Parathyroid adenoma (tissue), 2 donors: ENCODE measurements at regions not wholly inside any gene's neighbourhood (a gene's known extent, or its start where the extent isn't known, plus 50 kb on each side); places are given as distances from the start of the nearest gene placed in this dataset.
A peak's percentile ranks its signal among the peaks of the same experiment; 100 is the strongest.
"Not testable (repeated sequence)": the region's sequence is repeated elsewhere in the genome, so short reads cannot be mapped to it uniquely, and the experiment has no call there.

ENCODE experiments used
- H2AFZ ChIP-seq: fragments of 300-600 bp; sonication (generic); one replicate; pipeline ENCODE4 v1.7.0; 2017; ENCODE audit warnings: antibody characterized with exemption, mild to moderate bottlenecking
- H3K27ac ChIP-seq: fragments of 300-600 bp; sonication (generic); one replicate; pipeline ENCODE4 v1.7.0; 2017
- H3K27me3 ChIP-seq: fragments of 300-600 bp; sonication (generic); one replicate; pipeline ENCODE4 v1.7.0; 2017; ENCODE audit warnings: low read length; ENCODE audit not compliant: control insufficient read depth, insufficient read depth
- H3K36me3 ChIP-seq: fragments of 300-600 bp; sonication (generic); one replicate; pipeline ENCODE4 v1.7.0; 2017; ENCODE audit warnings: low read length; ENCODE audit not compliant: control insufficient read depth, insufficient read depth
- H3K4me1 ChIP-seq: fragments of 300-600 bp; sonication (generic); one replicate; pipeline ENCODE4 v1.7.0; 2017; ENCODE audit warnings: control low read depth
- H3K4me2 ChIP-seq: fragments of 300-600 bp; sonication (generic); one replicate; pipeline ENCODE4 v1.7.0; 2017; ENCODE audit warnings: low read length
- H3K4me3 ChIP-seq: fragments of 300-600 bp; sonication (generic); one replicate; pipeline ENCODE4 v1.7.0; 2017; ENCODE audit warnings: low read depth, low read length
- H3K79me2 ChIP-seq: fragments of 300-600 bp; sonication (generic); one replicate; pipeline ENCODE4 v1.7.0; 2017; ENCODE audit warnings: control low read depth
- H3K9ac ChIP-seq: fragments of 300-600 bp; sonication (generic); one replicate; pipeline ENCODE4 v1.7.0; 2017; ENCODE audit warnings: mild to moderate bottlenecking
- H3K9me3 ChIP-seq: fragments of 300-600 bp; sonication (generic); one replicate; pipeline ENCODE4 v1.7.0; 2017; ENCODE audit warnings: low read length; ENCODE audit not compliant: control insufficient read depth
- CTCF ChIP-seq: fragments of 300-600 bp; sonication (generic); IDR thresholded peaks from one replicate; pipeline ENCODE4 v1.7.0; 2017; ENCODE audit warnings: antibody characterized with exemption, mild to moderate bottlenecking
- donor health status: primary hyperparathyroidism.

GRCh38 chr6:17211101-17211500 is 70.1 kb upstream of the RBM24 start:
- H3K9me3 ChIP-seq = no peaks in the 10 kb centered on the region
- H3K27me3 ChIP-seq = no peaks in the 10 kb centered on the region
- peaks cover 3% of the 10 kb centered on the region for H3K4me1 ChIP-seq
- H3K27ac ChIP-seq = no peak overlapping the region
- H3K4me3 ChIP-seq = no peak overlapping the region
- no peak for TF ChIP-seq CTCF
- H3K36me3 ChIP-seq = no peaks in the 10 kb centered on the region
- no peaks in the 10 kb centered on the region for H3K79me2 ChIP-seq
- H3K4me2 ChIP-seq = no peak overlapping the region
- H2AFZ ChIP-seq = no peak overlapping the region
- H3K9ac ChIP-seq = no peak overlapping the region

- peak overlapping the region; percentile 51 for H2AFZ ChIP-seq
- H3K4me2 ChIP-seq = no peak overlapping the region
- no peak overlapping the region for H3K9ac ChIP-seq
- no peak for TF ChIP-seq CTCF
- H3K79me2 ChIP-seq = no peaks in the 10 kb centered on the region
- H3K4me3 ChIP-seq = no peak overlapping the region
- no peaks in the 10 kb centered on the region for H3K27me3 ChIP-seq
- peak overlapping the region; percentile 20 for H3K27ac ChIP-seq
- H3K9me3 ChIP-seq = no peaks in the 10 kb centered on the region
- no peaks in the 10 kb centered on the region for H3K36me3 ChIP-seq
- H3K4me1 ChIP-seq = peaks cover 3% of the 10 kb centered on the region
These were observed 68.4 kb upstream of the RBM24 start for GRCh38 chr6:17212546-17213371.

GRCh38 chr6:17214106-17214505 is 67.1 kb upstream of the RBM24 start:
- Histone ChIP-seq H3K9ac (no peak overlapping the region), H3K36me3 (no peaks in the 10 kb centered on the region), H3K4me3 (peak overlapping the region; percentile 35), H3K27ac (no peak overlapping the region), H3K27me3 (no peaks in the 10 kb centered on the region), H3K79me2 (no peaks in the 10 kb centered on the region), H2AFZ (no peak overlapping the region), H3K4me2 (peak overlapping the region; percentile 60), H3K9me3 (no peaks in the 10 kb centered on the region), H3K4me1 (peaks cover 3% of the 10 kb centered on the region)
- TF ChIP-seq CTCF = no peak

GRCh38 chr6:17216972-17217371 is 64.2 kb upstream of the RBM24 start:
- H3K9ac ChIP-seq, H2AFZ ChIP-seq, H3K4me1 ChIP-seq, H3K4me3 ChIP-seq, H3K36me3 ChIP-seq, H3K4me2 ChIP-seq, H3K27ac ChIP-seq, H3K79me2 ChIP-seq, H3K27me3 ChIP-seq, H3K9me3 ChIP-seq: not testable (repeated sequence)

GRCh38 chr6:17218023-17218748 is 63.0 kb upstream of the RBM24 start:
- no peaks in the 10 kb centered on the region for H3K36me3 ChIP-seq
- H3K9me3 ChIP-seq = no peaks in the 10 kb centered on the region
- H3K27me3 ChIP-seq = no peaks in the 10 kb centered on the region
- no peak overlapping the region for H3K27ac ChIP-seq
- H2AFZ ChIP-seq = no peak overlapping the region
- no peaks in the 10 kb centered on the region for H3K79me2 ChIP-seq
- no peak overlapping the region for H3K4me3 ChIP-seq
- TF ChIP-seq CTCF = no peak
- peaks cover 3% of the 10 kb centered on the region for H3K4me1 ChIP-seq
- no peak overlapping the region for H3K9ac ChIP-seq
- H3K4me2 ChIP-seq = no peak overlapping the region
